Ovary (tissue), 7 donors: ENCODE measurements at regions not wholly inside any gene's neighbourhood (a gene's known extent, or its start where the extent isn't known, plus 50 kb on each side); places are given as distances from the start of the nearest gene placed in this dataset.

Source experiments
- DNase-seq, 5 donors: peaks; one replicate each; pipeline ENCODE4 v3.0.0-alpha.2; 2019 to 2020
- H3K27ac ChIP-seq, 2 donors: fragments of 200-600 bp; one replicate each; pipeline versions ENCODE4 v1.5.1 to v1.8.0; 2019 to 2022
- H3K27me3 ChIP-seq: fragments of 200-600 bp; one replicate; pipeline ENCODE4 v1.8.0; 2022
- H3K36me3 ChIP-seq: fragments of 200-600 bp; sonication (generic); one replicate; pipeline ENCODE4 v1.5.1; 2019
- H3K4me1 ChIP-seq: one replicate; pipeline ENCODE4 v1.8.1; 2013; ENCODE audit warnings: mild to moderate bottlenecking, moderate library complexity; ENCODE audit not compliant: insufficient read depth
- H3K4me3 ChIP-seq: fragments of 200-600 bp; sonication (generic); one replicate; pipeline ENCODE4 v1.5.1; 2017
- H3K9me3 ChIP-seq, 2 donors: fragments of 200-600 bp in 1 of 2; sonication (generic) in 1 of 2; one replicate each; pipeline versions ENCODE4 v1.5.1 to v1.8.1; 2013 to 2019; ENCODE audit warnings: mild to moderate bottlenecking in 1 of 2, moderate library complexity in 1 of 2
- CTCF ChIP-seq, 3 donors: fragments of 450-650 bp in 2 of 3; fragments of 200-600 bp in 1 of 3; IDR thresholded peaks; one replicate each; pipeline versions ENCODE4 v1.5.1 to v1.8.0; 2016 to 2022; ENCODE audit warnings: antibody characterized with exemption in 3 of 3, mild to moderate bottlenecking in 1 of 3
- EP300 ChIP-seq: sonication (generic); formaldehyde crosslinking; IDR thresholded peaks from one replicate; pipeline ENCODE4 v1.6.1; 2017; ENCODE audit warnings: antibody characterized with exemption
- POLR2A ChIP-seq: fragments of 450-650 bp; IDR thresholded peaks from one replicate; pipeline ENCODE4 v1.6.1; 2017; ENCODE audit warnings: antibody characterized with exemption, mild to moderate bottlenecking, moderate library complexity
- WGBS, 3 donors: extraction: QIAGEN DNeasy Blood & Tissue Kit in 1 of 3; methylation state at CpG; one replicate each; pipeline versions ENCODE4 v1.1.5 to v1.1.7; 2013 to 2017; 5-methylcytosine and 5-hydroxymethylcytosine counted together
- intact Hi-C, 4 donors: fragments of 100-400 bp; cut with DNase I; formaldehyde crosslinking; loops; one replicate each; pipeline versions ENCODE4 v1.11.0 to v1.15.1; 2022 to 2023
- donor health status: DM: no; HTN: no; CAD: no; lungs with moderate emphysema.
- donor health status: DM: no; HTN: no; CAD: no.
- donor health status: Bipolar disorder and iron deficiency.
- donor health status: DM: no; HTN: no; CAD: no.
- donor health status: DM: yes; HTN: yes; CAD: no.

- H3K36me3 ChIP-seq: no peaks in the 10 kb centered on the region
- intact Hi-C loops: no loop called here
- no peak for DNase-seq
- no peak overlapping the region for H3K27ac ChIP-seq
- no peaks in the 10 kb centered on the region for H3K9me3 ChIP-seq
- WGBS, 3 donors: 63 to 77% (median 75%) methylated on average over 13 of the region's 13 CpGs
- TF ChIP-seq EP300: no peak
- TF ChIP-seq POLR2A: no peak
- no peak for TF ChIP-seq CTCF (IDR thresholded peaks at IDR 0.05)
- no peaks in the 10 kb centered on the region for H3K4me1 ChIP-seq
- no peak overlapping the region for H3K4me3 ChIP-seq
- H3K27me3 ChIP-seq: no peaks in the 10 kb centered on the region
Measured at GRCh38 chr6:163667372-163668060, 253.0 kb downstream of the QKI start.

GRCh38 chr6:163665464-163665863 is 250.9 kb downstream of the QKI start:
- no peak overlapping the region for H3K4me3 ChIP-seq
- H3K27ac ChIP-seq: no peak overlapping the region
- WGBS, 3 donors: 75 to 83% (median 83%) methylated on average over 1 of the region's 1 CpG
- intact Hi-C loops: no loop called here
- no peak for TF ChIP-seq POLR2A
- no peaks in the 10 kb centered on the region for H3K36me3 ChIP-seq
- DNase-seq: no peak
- no peaks in the 10 kb centered on the region for H3K9me3 ChIP-seq
- no peaks in the 10 kb centered on the region for H3K27me3 ChIP-seq
- H3K4me1 ChIP-seq: no peaks in the 10 kb centered on the region

- 76 to 90% (median 82%) methylated on average over 7 of the region's 7 CpGs for WGBS, 3 donors
- Histone ChIP-seq H3K9me3 (no peaks in the 10 kb centered on the region), H3K27me3 (no peaks in the 10 kb centered on the region), H3K36me3 (no peaks in the 10 kb centered on the region), H3K4me1 (no peaks in the 10 kb centered on the region), H3K4me3 (no peak overlapping the region), H3K27ac (no peak overlapping the region)
- intact Hi-C loops: no loop called here
- TF ChIP-seq POLR2A: no peak
- no peak for TF ChIP-seq EP300
- TF ChIP-seq CTCF (IDR thresholded peaks at IDR 0.05): no peak
- no peak for DNase-seq
Measured at GRCh38 chr6:163663575-163663974, 249.1 kb downstream of the QKI start.

- TF ChIP-seq CTCF (IDR thresholded peaks at IDR 0.05) (no peak), EP300 (no peak), POLR2A (no peak)
- no peaks in the 10 kb centered on the region for H3K36me3 ChIP-seq
- no peaks in the 10 kb centered on the region for H3K4me1 ChIP-seq
- 91 to 97% (median 94%) methylated on average over 16 of the region's 16 CpGs for WGBS, 3 donors
- H3K27ac ChIP-seq: no peak overlapping the region
- intact Hi-C loops: no loop called here
- no peaks in the 10 kb centered on the region for H3K9me3 ChIP-seq
- no peak overlapping the region for H3K4me3 ChIP-seq
- H3K27me3 ChIP-seq: no peaks in the 10 kb centered on the region
- no peak for DNase-seq
Measured at GRCh38 chr6:163662604-163663225, 248.2 kb downstream of the QKI start.

- no peak for TF ChIP-seq EP300
- no peak for TF ChIP-seq POLR2A
- TF ChIP-seq CTCF (IDR thresholded peaks at IDR 0.05): no peak
- Histone ChIP-seq H3K36me3 (no peaks in the 10 kb centered on the region), H3K27ac (no peak overlapping the region), H3K9me3 (no peaks in the 10 kb centered on the region), H3K4me1 (no peaks in the 10 kb centered on the region), H3K27me3 (no peaks in the 10 kb centered on the region), H3K4me3 (no peak overlapping the region)
- 46 to 64% (median 56%) methylated on average over 1 of the region's 1 CpG for WGBS, 3 donors
- DNase-seq: no peak
- intact Hi-C loops: no loop called here
Measured at GRCh38 chr6:163661272-163661671, 246.8 kb downstream of the QKI start.
